GM12878 (cell line): ENCODE measurements at regions not wholly inside any gene's neighbourhood (a gene's known extent, or its start where the extent isn't known, plus 50 kb on each side); places are given as distances from the start of the nearest gene placed in this dataset.

Experiments used
- CHD2 ChIP-seq: IDR thresholded peaks from 2 replicates; pipeline ENCODE4 v1.6.1; 2011; ENCODE audit warnings: low read depth, low read length, improper control_type of control experiment, borderline replicate concordance
- E2F4 ChIP-seq: IDR thresholded peaks from 2 replicates; pipeline ENCODE4 v1.6.1; 2012; ENCODE audit warnings: low read depth, low read length, improper control_type of control experiment
- EP300 ChIP-seq, 2 experiments: fragments of 150-350 bp in 1 of 2; IDR thresholded peaks; 2 replicates each; pipeline ENCODE4 v1.6.1; 2011 to 2012; ENCODE audit warnings: low read depth in 2 of 2, low read length in 2 of 2, borderline replicate concordance in 1 of 2, improper control_type of control experiment in 1 of 2, inconsistent platforms in 1 of 2; ENCODE audit not compliant: control insufficient read depth in 1 of 2
- HDAC2 ChIP-seq: fragments of 200-600 bp; sonication (generic); IDR thresholded peaks from 2 replicates; pipeline ENCODE4 v1.6.1; 2017
- TAF1 ChIP-seq: IDR thresholded peaks from 2 replicates; pipeline ENCODE4 v1.6.1; 2011; ENCODE audit warnings: mild to moderate bottlenecking, low read depth, low read length, borderline replicate concordance
- TF ChIP-seq, protein P1 (sequence below): fragments of 450-650 bp; IDR thresholded peaks from 2 replicates; pipeline ENCODE4 v1.6.1; 2017; ENCODE audit warnings: mild to moderate bottlenecking
- TF ChIP-seq, protein P2 (sequence below): fragments of 450-650 bp; formaldehyde crosslinking; IDR thresholded peaks from 2 replicates; pipeline ENCODE4 v1.4.0; 2022; ENCODE audit warnings: mild to moderate bottlenecking, moderate library complexity

DNA sequence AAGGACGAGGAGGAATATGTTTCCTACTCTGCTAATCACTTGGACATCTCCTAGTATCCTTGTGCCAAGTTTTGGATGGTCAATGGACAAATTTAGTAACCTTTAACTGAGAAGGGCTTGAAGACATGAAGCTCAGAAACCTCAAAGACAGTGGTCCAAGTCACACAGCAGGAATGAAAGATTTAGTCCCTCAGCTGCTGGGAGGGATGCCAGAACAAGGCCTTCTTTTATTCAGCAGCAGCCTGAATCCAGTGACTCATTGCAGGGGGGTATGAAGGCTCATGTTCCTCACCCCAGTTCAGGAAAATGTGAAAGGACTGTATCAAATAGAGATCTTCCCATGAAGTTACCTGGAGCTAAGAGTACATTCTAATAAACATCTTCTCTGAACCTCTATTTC, 214.9 kb upstream of the UGT8 start (continued):
- TF ChIP-seq, protein P1, sequence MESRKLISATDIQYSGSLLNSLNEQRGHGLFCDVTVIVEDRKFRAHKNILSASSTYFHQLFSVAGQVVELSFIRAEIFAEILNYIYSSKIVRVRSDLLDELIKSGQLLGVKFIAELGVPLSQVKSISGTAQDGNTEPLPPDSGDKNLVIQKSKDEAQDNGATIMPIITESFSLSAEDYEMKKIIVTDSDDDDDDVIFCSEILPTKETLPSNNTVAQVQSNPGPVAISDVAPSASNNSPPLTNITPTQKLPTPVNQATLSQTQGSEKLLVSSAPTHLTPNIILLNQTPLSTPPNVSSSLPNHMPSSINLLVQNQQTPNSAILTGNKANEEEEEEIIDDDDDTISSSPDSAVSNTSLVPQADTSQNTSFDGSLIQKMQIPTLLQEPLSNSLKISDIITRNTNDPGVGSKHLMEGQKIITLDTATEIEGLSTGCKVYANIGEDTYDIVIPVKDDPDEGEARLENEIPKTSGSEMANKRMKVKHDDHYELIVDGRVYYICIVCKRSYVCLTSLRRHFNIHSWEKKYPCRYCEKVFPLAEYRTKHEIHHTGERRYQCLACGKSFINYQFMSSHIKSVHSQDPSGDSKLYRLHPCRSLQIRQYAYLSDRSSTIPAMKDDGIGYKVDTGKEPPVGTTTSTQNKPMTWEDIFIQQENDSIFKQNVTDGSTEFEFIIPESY: no peak
- TF ChIP-seq CHD2 (no peak), E2F4 (no peak), EP300 (IDR thresholded peaks at IDR 0.05; ENCODE audit: borderline replicate concordance in 1 of 2, control insufficient read depth in 1 of 2, low read depth in 2 of 2, low read length in 2 of 2) (no peak), TAF1 (no peak), HDAC2 (no peak)
- TF ChIP-seq, protein P2, sequence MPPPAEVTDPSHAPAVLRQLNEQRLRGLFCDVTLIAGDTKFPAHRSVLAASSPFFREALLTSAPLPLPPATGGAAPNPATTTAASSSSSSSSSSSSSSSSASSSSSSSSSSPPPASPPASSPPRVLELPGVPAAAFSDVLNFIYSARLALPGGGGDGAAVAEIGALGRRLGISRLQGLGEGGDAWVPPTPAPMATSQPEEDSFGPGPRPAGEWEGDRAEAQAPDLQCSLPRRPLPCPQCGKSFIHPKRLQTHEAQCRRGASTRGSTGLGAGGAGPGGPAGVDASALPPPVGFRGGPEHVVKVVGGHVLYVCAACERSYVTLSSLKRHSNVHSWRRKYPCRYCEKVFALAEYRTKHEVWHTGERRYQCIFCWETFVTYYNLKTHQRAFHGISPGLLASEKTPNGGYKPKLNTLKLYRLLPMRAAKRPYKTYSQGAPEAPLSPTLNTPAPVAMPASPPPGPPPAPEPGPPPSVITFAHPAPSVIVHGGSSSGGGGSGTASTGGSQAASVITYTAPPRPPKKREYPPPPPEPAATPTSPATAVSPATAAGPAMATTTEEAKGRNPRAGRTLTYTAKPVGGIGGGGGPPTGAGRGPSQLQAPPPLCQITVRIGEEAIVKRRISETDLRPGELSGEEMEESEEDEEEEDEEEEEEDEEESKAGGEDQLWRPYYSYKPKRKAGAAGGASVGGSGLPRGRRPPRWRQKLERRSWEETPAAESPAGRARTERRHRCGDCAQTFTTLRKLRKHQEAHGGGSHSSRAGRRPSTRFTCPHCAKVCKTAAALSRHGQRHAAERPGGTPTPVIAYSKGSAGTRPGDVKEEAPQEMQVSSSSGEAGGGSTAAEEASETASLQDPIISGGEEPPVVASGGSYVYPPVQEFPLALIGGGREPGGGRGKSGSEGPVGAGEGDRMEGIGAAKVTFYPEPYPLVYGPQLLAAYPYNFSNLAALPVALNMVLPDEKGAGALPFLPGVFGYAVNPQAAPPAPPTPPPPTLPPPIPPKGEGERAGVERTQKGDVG: no peak
